IMR-90 (cell line): ENCODE measurements at regions not wholly inside any gene's neighbourhood (a gene's known extent, or its start where the extent isn't known, plus 50 kb on each side); places are given as distances from the start of the nearest gene placed in this dataset.

ENCODE experiments used
- ATAC-seq: fragments of 200-7000 bp; cut with Tn5 transposase; 2 replicates; pipeline ENCODE4 v1.9.1; 2020; ENCODE audit warnings: low read depth, mild to moderate bottlenecking, moderate library complexity
- BruUV-seq: library from RNA; stranded (reverse); fragments of 400-500 nt; replicated peaks from 2 replicates; lab custom pipeline; 2021; lab: Mats Ljungman, UMichigan
- CTCF ChIA-PET: fragments of 300-600 bp; formaldehyde crosslinking; extraction: SDS; loops from one replicate; lab custom pipeline; 2021; ENCODE audit warnings: antibody characterized with exemption; lab: Yijun Ruan, JAX
- POLR2A ChIA-PET: fragments of 300-600 bp; sonication (Branson Sonifier 250); formaldehyde crosslinking; loops from one replicate; lab custom pipeline; 2022; ENCODE audit warnings: antibody characterized with exemption; ENCODE audit not compliant: unreplicated experiment; lab: Charles Lee
- DNase-seq: peaks from one replicate; pipeline ENCODE4 v3.0.0; 2013
- H2AFZ ChIP-seq: replicated peaks from 2 replicates; pipeline ENCODE3; 2013; ENCODE audit warnings: low read length, mild to moderate bottlenecking; ENCODE audit not compliant: poor library complexity
- H2AK5ac ChIP-seq: 2 replicates; pipeline ENCODE4 v1.6.1; 2013; ENCODE audit warnings: low read depth, low read length, inconsistent platforms
- H2AK9ac ChIP-seq: replicated peaks from 2 replicates; pipeline ENCODE3; 2013; ENCODE audit warnings: mild to moderate bottlenecking, low read depth, low read length, moderate library complexity; ENCODE audit not compliant: poor library complexity
- H2BK120ac ChIP-seq: 2 replicates; pipeline ENCODE4 v1.6.1; 2013; ENCODE audit warnings: low read depth, low read length, inconsistent platforms
- H2BK15ac ChIP-seq: 3 replicates; pipeline ENCODE4 v1.6.1; 2013; ENCODE audit warnings: low read depth, low read length, inconsistent platforms
- H2BK20ac ChIP-seq: 2 replicates; pipeline ENCODE4 v1.6.1; 2013; ENCODE audit warnings: low read depth, mild to moderate bottlenecking, inconsistent platforms, low read length, moderate library complexity
- H2BK5ac ChIP-seq: 2 replicates; pipeline ENCODE4 v1.6.1; 2013; ENCODE audit warnings: mild to moderate bottlenecking, low read depth, low read length, inconsistent platforms; ENCODE audit not compliant: poor library complexity, severe bottlenecking
- H3K14ac ChIP-seq: replicated peaks from 2 replicates; pipeline ENCODE4 v1.6.1; 2013; ENCODE audit warnings: low read depth, low read length, inconsistent platforms
- H3K18ac ChIP-seq: 2 replicates; pipeline ENCODE4 v1.6.1; 2013; ENCODE audit warnings: low read depth, low read length, control low read depth
- H3K23ac ChIP-seq: 2 replicates; pipeline ENCODE4 v1.6.1; 2013; ENCODE audit warnings: low read depth, low read length, inconsistent platforms
- H3K27ac ChIP-seq: 2 replicates; pipeline ENCODE4 v1.5.1; 2013; ENCODE audit warnings: mild to moderate bottlenecking, control low read depth, low read length; ENCODE audit not compliant: insufficient read depth
- H3K27me3 ChIP-seq: 2 replicates; pipeline ENCODE4 v1.6.1; 2013; ENCODE audit warnings: low read length; ENCODE audit not compliant: control insufficient read depth, insufficient read depth
- H3K36me3 ChIP-seq: 2 replicates; pipeline ENCODE4 v1.6.1; 2013; ENCODE audit warnings: low read length, mixed read lengths; ENCODE audit not compliant: control insufficient read depth, insufficient read depth
- H3K4ac ChIP-seq: 2 replicates; pipeline ENCODE4 v1.6.1; 2013; ENCODE audit warnings: low read depth, low read length, inconsistent platforms
- H3K4me1 ChIP-seq: 2 replicates; pipeline ENCODE4 v1.6.1; 2013; ENCODE audit warnings: low read length, mixed read lengths; ENCODE audit not compliant: control insufficient read depth, insufficient read depth
- H3K4me2 ChIP-seq: 2 replicates; pipeline ENCODE4 v1.6.1; 2013; ENCODE audit warnings: low read depth, mild to moderate bottlenecking, control low read depth, low read length, moderate library complexity
- H3K4me3 ChIP-seq: 2 replicates; pipeline ENCODE4 v1.5.1; 2013; ENCODE audit warnings: low read depth, mild to moderate bottlenecking, control low read depth, low read length, moderate library complexity; ENCODE audit not compliant: insufficient read depth
- H3K56ac ChIP-seq: 2 replicates; pipeline ENCODE4 v1.6.1; 2013; ENCODE audit warnings: low read length, inconsistent platforms; ENCODE audit not compliant: insufficient read depth; ENCODE audit errors: extremely low read depth
- H3K79me1 ChIP-seq, 2 experiments: 2 replicates each; pipeline ENCODE4 v1.6.1; 2013; ENCODE audit warnings: low read length in 2 of 2, inconsistent platforms in 1 of 2, low read depth in 1 of 2
- H3K9ac ChIP-seq: 2 replicates; pipeline ENCODE4 v1.6.1; 2013; ENCODE audit warnings: low read depth, low read length, control low read depth
- H3K9me1 ChIP-seq: 2 replicates; pipeline ENCODE4 v1.6.1; 2013; ENCODE audit warnings: low read length, inconsistent platforms; ENCODE audit not compliant: insufficient read depth
- H3K9me3 ChIP-seq: 2 replicates; pipeline ENCODE4 v1.6.1; 2013; ENCODE audit warnings: low read length; ENCODE audit not compliant: control insufficient read depth, insufficient read depth
- H4K20me1 ChIP-seq: 2 replicates; pipeline ENCODE4 v1.6.1; 2013; ENCODE audit warnings: low read length, inconsistent platforms; ENCODE audit not compliant: insufficient read depth
- H4K5ac ChIP-seq: 2 replicates; pipeline ENCODE4 v1.6.1; 2013; ENCODE audit warnings: mild to moderate bottlenecking, low read depth, low read length, control low read depth
- H4K8ac ChIP-seq, 2 experiments: 2 replicates each; pipeline ENCODE4 v1.6.1; 2013; ENCODE audit warnings: low read depth in 2 of 2, low read length in 2 of 2, control low read depth in 1 of 2, inconsistent platforms in 1 of 2
- H4K91ac ChIP-seq: 2 replicates; pipeline ENCODE4 v1.6.1; 2013; ENCODE audit warnings: low read depth, low read length, inconsistent platforms; ENCODE audit not compliant: insufficient read depth
- CEBPB ChIP-seq: IDR thresholded peaks from 2 replicates; pipeline ENCODE4 v1.6.1; 2012; ENCODE audit warnings: low read depth, low read length, improper control_type of control experiment
- FOS ChIP-seq: fragments of 150-350 bp; IDR thresholded peaks from 2 replicates; pipeline ENCODE4 v1.6.1; 2016; ENCODE audit warnings: low read depth, low read length
- MAFK ChIP-seq: IDR thresholded peaks from 2 replicates; pipeline ENCODE4 v1.6.1; 2012; ENCODE audit warnings: low read depth, low read length, improper control_type of control experiment
- MXI1 ChIP-seq: IDR thresholded peaks from 2 replicates; pipeline ENCODE4 v1.6.1; 2012; ENCODE audit warnings: low read depth, mild to moderate bottlenecking, low read length, moderate library complexity, borderline replicate concordance
- POLR2A ChIP-seq: IDR thresholded peaks from 2 replicates; pipeline ENCODE4 v1.6.1; 2012; ENCODE audit warnings: mild to moderate bottlenecking, low read depth, low read length
- RAD21 ChIP-seq: IDR thresholded peaks from 2 replicates; pipeline ENCODE4 v1.6.1; 2012; ENCODE audit warnings: low read length, improper control_type of control experiment
- RFX5 ChIP-seq: IDR thresholded peaks from 2 replicates; pipeline ENCODE4 v1.8.0; 2012; ENCODE audit warnings: low read depth, mild to moderate bottlenecking, low read length, moderate library complexity
- SMC3 ChIP-seq: fragments of 150-350 bp; IDR thresholded peaks from 2 replicates; pipeline ENCODE4 v1.6.1; 2016; ENCODE audit warnings: low read depth, mild to moderate bottlenecking, antibody characterized with exemption, low read length, moderate library complexity
- USF2 ChIP-seq: fragments of 150-350 bp; IDR thresholded peaks from 2 replicates; pipeline ENCODE4 v1.6.1; 2017; ENCODE audit warnings: mild to moderate bottlenecking, antibody characterized with exemption, low read length, low read depth
- WGBS, 2 experiments: methylation state at CpG; one replicate each; pipeline versions ENCODE4 v1.1.5 to v1.1.7; 2013; ENCODE audit warnings: missing lambda C conversion rate in 2 of 2; ENCODE audit not compliant: insufficient read length in 1 of 2; ENCODE audit errors: extremely low coverage in 2 of 2; 5-methylcytosine and 5-hydroxymethylcytosine counted together
- dilution Hi-C: fragments of 300-500 bp; cut with HindIII; formaldehyde crosslinking; loops from one replicate; pipeline ENCODE4 v1.14.3; 2018; ENCODE audit warnings: low sequenced_read_pairs; ENCODE audit not compliant: unreplicated experiment
- in situ Hi-C: fragments of 300-500 bp; cut with MboI; formaldehyde crosslinking; loops from 3 replicates; pipeline ENCODE4 v1.14.3; 2019; ENCODE audit warnings: low sequenced_read_pairs, inconsistent platforms, mixed read lengths
- intact Hi-C: fragments of 100-400 bp; cut with micrococcal nuclease; formaldehyde crosslinking; loops from 2 replicates; pipeline ENCODE4 v1.10.0; 2022

- Histone ChIP-seq H4K8ac (no peak overlapping the region), H3K18ac (no peak overlapping the region), H3K36me3 (no peaks in the 10 kb centered on the region), H3K79me1 (no peaks in the 10 kb centered on the region), H3K27ac (no peak overlapping the region), H3K9me3 (no peaks in the 10 kb centered on the region), H2BK5ac (no peak overlapping the region), H3K9me1 (peaks cover 2% of the 10 kb centered on the region; the same call in 1 of the 2 replicates), H3K4me2 (no peak overlapping the region), H2AK5ac (no peak overlapping the region), H3K27me3 (no peaks in the 10 kb centered on the region; the same call in 1 of the 2 replicates), H2BK120ac (no peak overlapping the region), H3K56ac (no peak overlapping the region), H3K4me1 (peaks cover 8% of the 10 kb centered on the region), H4K20me1 (no peaks in the 10 kb centered on the region), H3K14ac (no peak overlapping the region), H3K9ac (no peak overlapping the region), H3K4ac (no peak overlapping the region), H4K5ac (no peak overlapping the region), H2AK9ac (no peak overlapping the region), H2BK15ac (no peak overlapping the region), H2BK20ac (no peak overlapping the region), H3K23ac (no peak overlapping the region), H2AFZ (no peak overlapping the region), H3K4me3 (no peak overlapping the region), H4K91ac (no peak overlapping the region)
- in situ Hi-C loops = no loop called here
- TF ChIP-seq RFX5 (no peak), CEBPB (no peak), POLR2A (no peak), USF2 (no peak), MXI1 (no peak), SMC3 (no peak), MAFK (no peak), FOS (no peak), RAD21 (no peak)
- ChIA-PET CTCF (no interaction called here), POLR2A (no interaction called here)
- DNase-seq (no peak), ATAC-seq (no peak)
- no TSS peak for BruUV-seq
- dilution Hi-C loops = no loop called here
- 90% methylated on average over 2 of the region's 7 CpGs; no CpG with 5 or more reads in 1 of the 2 experiments for WGBS, 2 experiments
- intact Hi-C loops = no loop called here
Measured at GRCh38 chr10:6701289-6701688, 121.2 kb upstream of the PRKCQ start.
